ENCODE measurements at regions not wholly inside any gene's neighbourhood (a gene's known extent, or its start where the extent isn't known, plus 50 kb on each side); places are given as distances from the start of the nearest gene placed in this dataset.
"Not testable (repeated sequence)": the region's sequence is repeated elsewhere in the genome, so short reads cannot be mapped to it uniquely, and the experiment has no call there.

DNA sequence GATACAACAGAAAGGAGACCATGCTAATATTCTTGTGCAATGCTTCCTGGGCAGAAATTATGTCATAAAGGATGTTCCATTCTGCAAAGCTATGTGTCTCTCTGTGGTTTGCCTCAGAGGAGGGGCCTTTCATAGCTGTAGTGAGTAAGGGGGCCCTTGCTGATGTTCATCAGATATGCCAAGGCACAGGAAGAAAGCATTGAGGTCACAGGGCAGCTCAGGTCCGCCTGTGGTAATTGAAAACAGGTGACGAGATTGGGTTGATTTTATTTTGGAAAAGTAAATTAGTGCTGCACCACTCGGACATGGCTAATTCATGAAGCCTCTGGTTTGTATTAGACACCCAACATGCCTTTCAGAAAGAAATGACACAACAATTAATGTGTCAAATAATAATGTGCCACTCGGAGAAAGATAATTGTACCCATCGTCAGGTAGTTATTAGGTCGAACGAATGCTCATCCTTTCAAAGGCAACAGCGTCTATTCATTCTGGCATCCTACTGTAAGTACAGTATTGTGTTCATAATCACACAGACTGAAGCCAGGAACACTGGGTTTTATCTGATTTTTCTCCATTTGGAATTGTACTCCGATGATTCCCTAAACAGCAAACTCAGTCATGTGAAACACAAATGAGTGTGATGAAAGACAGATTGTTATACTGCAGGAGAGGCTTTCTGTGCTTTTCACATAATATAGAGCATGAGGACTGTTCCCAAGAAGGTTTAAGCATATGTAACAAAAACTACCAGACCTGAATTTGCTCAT is 421.6 kb upstream of the KLF12 start:
- peak; percentile 19 for DNase-seq

DNA sequence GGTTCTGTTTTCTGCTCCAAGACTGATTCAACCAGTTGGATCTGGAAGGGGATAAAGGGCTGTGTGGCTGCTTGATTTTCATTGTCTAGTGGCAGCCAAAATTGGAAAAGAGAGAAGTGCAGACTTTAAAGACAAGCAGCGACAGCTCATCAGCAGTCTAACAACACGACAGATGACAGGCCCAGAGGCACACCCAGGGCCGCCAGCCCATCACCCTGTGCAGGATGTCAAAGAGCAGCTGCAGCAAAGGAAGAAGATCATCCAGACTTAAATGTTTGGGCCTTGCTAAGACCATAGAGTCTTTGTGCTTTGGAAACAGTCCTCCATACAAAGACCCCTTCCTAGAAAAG is 421.0 kb upstream of the KLF12 start:
- DNase-seq: no peak

DNA sequence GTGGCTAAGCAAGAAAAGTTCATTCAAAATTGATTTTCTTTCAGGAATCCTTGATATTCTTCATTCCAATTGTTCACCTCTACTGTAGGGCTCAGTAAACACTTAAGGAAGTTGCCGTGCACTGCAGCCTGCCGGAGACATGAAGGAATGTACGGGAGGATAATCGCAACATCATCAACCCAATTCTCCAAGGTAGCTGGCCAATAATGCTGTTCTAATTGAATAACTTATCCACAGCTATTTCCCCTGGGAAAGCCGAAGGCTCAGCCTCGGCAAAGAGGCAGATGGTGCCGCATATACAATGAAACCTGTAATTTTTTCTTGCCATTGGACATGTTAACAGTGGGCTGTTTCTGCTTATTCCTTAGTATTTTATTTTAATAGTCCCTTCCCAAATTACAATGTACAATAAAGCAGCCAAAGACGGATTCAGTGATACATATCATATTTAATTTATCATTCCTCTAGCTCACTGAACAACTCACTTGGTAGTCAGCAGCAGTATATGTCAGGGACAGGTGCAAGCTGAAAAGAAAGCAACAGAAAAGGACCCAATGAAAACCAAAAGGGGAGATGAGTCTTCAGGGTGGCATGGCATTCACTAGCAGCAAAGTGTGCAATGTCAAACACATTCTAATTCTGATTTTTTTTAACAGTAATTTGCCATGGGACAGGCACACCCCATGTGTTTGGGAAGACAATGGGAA is 420.5 kb upstream of the KLF12 start:
- no peak for DNase-seq

DNA sequence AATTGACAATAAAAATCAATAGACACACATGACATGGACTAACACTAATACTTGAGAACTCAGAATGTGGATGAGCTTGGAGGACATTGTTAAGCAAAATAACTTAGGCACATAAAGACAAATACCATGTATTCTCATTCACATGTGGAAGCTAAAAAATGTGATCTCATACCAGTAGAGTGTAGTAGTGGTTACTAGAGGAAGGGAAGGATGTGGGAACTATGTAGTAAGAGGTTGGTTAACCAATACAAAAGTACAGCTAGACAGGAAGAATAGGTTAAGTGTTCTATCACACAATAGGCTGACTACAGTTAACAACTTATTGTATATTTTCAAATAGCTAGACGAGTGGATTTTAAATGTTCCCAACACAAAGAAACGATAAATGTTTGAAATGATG is 415.8 kb upstream of the KLF12 start:
- no peak for DNase-seq

GRCh38 chr13:74536649-74537048 is 402.4 kb upstream of the KLF12 start:
- DNase-seq: not testable (repeated sequence)

GRCh38 chr13:74533226-74533625 is 399.0 kb upstream of the KLF12 start:
- no peak for DNase-seq

GRCh38 chr13:74530011-74530410 is 395.8 kb upstream of the KLF12 start:
- no peak for DNase-seq

- no peak for DNase-seq
These were observed 394.7 kb upstream of the KLF12 start for GRCh38 chr13:74528734-74529513.

GRCh38 chr13:74523057-74523456 is 388.9 kb upstream of the KLF12 start:
- DNase-seq: no peak

GRCh38 chr13:74511523-74511922 is 377.3 kb upstream of the KLF12 start:
- no peak for DNase-seq

DNA sequence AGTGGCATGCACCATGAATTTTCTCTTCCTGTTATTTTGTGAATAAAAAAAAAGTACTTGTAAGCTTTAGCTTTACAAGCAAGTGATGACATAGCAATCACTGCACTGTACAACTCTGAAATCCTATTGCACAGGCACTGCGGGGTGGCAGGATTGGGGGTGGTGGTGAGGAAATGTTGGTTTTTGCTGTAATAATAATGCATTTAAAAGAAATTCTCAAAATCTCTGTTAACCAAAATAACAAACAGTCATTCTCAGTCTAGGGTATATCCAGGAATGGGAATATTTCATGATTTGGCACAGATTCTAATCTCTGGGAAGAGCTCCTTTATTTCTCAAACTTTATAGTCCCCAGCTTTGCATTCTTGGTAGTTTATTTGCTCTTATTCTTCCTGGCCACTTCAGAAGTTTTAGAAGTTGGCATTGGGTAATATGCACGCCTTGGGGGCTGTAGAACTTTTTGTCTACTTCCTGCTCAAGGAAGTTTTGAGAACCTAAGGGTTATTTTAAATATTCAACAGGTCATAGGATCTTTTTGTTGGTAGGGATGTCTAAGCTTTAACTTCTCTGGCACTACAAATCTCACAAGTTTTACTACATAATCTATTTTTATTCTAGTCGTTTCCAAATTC is 353.0 kb upstream of the KLF12 start:
- no peak for DNase-seq

DNA sequence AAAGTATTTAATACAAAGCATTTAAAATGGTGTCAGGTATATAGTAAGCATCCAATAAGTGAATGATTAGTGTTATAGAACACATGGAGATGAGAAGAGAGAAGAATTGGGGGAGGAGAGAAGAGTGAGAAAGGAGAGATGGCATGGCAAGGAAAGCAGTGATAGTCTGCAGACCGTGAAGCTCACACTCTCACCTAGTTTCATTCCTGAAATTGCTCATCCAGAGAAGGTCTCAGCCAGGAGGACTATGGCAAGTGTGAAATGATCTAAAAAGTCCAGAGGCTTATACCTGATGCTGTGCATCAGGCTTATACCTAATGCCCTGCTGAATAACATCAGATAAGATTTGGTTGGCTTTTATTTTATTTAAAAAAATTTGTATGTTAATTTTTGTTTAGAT is 351.6 kb upstream of the KLF12 start:
- no peak for DNase-seq

DNA sequence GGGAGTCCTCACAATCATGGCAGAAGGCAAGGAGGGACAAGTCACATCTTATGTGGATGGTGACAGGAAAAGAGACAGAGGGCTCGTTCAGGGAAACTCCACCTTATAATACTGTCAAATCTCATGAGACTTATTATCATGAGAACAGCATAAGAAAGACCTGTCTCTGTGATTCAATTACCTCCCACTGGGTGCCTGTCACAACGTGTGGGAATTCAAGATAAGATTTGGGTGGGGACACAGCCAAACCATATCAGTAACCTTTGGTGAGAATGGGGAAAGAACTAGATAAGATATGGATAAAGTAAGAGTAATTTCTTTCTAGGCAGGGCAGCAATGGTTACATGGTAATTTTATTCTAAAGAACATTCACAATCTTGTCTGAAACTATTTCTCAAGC is 344.9 kb upstream of the KLF12 start:
- DNase-seq: no peak

GRCh38 chr13:74476788-74477187 is 342.6 kb upstream of the KLF12 start:
- no peak for DNase-seq

DNA sequence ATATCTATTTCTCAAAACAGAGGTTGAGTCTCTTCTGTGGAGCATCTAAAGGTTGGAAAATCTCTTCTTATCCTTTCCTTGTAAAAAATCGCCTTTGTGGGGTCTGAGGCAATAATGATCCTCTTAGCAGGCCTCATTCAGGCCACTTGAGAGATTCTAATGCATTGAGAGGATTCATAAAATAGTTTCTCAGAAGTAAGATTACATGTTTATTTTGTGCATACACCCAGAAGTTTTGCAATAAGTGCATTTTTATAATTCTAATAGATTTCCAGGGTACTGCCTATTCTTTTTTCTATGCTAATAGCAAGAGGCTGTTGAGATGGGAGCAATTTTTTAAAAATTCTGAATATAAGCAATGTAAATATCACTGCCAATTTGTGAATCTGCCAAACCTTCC is 342.2 kb upstream of the KLF12 start:
- DNase-seq: no peak

DNA sequence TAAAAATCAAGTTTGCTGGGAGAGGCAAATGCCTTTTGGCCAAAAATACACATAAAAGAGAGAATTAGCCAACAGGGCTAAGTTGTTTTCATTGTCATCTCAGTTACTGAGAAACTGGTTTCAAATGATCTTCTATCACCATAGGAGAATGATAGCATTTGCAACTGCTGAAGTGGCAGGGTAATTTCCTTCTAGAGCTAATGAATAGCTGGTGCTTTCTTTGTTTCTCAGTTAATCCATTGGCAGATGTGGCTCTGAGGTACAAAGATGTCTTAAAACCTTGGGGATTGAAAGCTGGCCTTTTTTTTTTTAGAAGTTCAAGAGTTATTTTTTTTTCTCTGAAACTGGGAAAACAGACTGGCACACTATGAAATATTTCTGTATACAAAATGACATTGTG is 332.7 kb upstream of the KLF12 start:
- DNase-seq: no peak

DNA sequence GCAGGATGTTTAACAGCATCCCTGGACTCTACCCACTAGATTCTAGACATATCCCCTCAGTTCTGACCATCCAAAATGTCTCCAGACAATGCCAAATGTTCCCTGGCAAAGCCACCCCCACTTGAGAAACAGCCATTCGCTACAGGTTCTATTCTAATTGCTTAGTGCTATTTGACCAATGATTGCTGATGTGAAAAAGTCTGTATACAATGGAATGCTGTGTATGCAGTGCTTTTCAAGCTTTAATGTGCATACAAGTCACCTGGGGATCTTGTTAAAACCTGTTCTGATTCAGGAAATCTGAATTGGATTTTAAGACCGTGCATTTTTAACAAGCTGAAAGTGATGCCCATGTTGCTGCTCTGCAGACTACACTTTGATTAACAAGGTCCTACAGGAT is 331.8 kb upstream of the KLF12 start:
- DNase-seq: no peak

GRCh38 chr13:74465271-74465670 is 331.1 kb upstream of the KLF12 start:
- no peak for DNase-seq

- DNase-seq: no peak
These were observed 330.5 kb upstream of the KLF12 start for GRCh38 chr13:74464670-74465069.

DNA sequence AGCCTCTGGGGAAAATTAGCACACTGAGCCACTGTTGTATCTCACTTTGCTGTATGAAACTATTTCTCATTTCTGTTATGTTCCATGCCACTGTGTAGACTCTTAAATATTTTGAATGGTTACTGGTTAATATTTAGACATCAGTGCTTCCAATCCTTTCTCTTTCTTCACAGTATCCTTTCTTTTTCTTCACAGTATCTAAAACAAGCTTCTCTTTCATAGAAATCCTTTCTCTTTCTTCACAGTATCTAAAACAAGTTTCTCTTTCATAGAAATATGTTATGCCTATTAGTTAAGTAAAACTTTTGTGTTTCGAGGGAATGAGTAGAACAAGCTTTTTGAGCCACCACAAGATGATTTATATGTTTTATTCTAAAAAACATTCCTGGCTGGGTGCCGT is 326.8 kb upstream of the KLF12 start:
- DNase-seq: no peak

- DNase-seq: no peak
These were observed 318.7 kb upstream of the KLF12 start for GRCh38 chr13:74452881-74453280.

GRCh38 chr13:74452176-74452575 is 318.0 kb upstream of the KLF12 start:
- DNase-seq: no peak

- no peak for DNase-seq
These were observed 316.8 kb upstream of the KLF12 start for GRCh38 chr13:74450964-74451363.

DNA sequence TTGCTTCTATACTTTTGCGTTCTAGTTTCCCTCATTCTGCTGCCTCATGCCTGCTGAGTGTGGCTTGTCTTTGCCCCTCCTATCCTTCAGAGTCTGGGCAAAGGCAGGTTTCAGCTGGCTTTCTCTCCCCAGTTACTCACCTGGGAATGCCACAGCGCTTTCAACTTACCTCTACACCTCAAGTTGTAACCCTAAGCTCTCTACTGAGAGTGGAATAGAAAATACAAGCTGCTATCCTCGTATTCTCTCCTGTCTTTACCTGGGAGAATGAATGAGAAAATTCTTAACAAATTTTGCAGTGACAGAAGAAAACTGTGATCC is 316.3 kb upstream of the KLF12 start:
- DNase-seq: no peak
